ENCODE measurements at regions not wholly inside any gene's neighbourhood (a gene's known extent, or its start where the extent isn't known, plus 50 kb on each side); places are given as distances from the start of the nearest gene placed in this dataset.

DNA sequence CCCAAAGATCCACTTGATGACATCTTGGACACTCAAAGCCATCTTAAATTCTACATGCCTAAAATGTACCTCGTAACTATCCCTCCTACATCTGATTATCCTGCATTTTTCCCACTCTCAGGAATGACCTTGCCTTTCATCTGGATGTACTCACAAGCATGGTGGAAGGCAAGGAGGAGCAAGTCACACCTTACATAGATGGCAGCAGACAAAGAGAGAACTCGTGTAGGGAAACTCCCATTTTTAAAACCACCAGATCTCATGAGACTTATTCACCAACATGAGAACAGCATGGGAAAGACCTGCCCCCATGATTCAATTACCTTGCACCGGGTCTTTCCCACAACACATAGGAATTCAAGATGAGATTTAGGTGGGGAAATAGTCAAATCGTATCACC is 616.0 kb downstream of the MCTP2 start:
- Histone ChIP-seq H3K27ac (ENCODE audit: control insufficient read depth, insufficient read depth, low read length) (no peak overlapping the region), H3K4me3 (ENCODE audit: control insufficient read depth in 2 of 3, extremely low read depth in 1 of 3, insufficient read depth in 2 of 3, low read depth in 1 of 3, low read length in 3 of 3) (no peak overlapping the region), H2AFZ (ENCODE audit: control insufficient read depth, low read length) (no peak overlapping the region), H3K4me1 (ENCODE audit: control insufficient read depth, extremely low read depth, insufficient read depth, low read length) (no peaks in the 10 kb centered on the region), H3K9ac (ENCODE audit: control insufficient read depth, extremely low read depth, insufficient read depth, low read length) (no peak overlapping the region), H3K27me3 (ENCODE audit: control insufficient read depth, extremely low read depth, insufficient read depth, low read length) (no peaks in the 10 kb centered on the region), H3K9me1 (ENCODE audit: control insufficient read depth, extremely low read depth, insufficient read depth, low read length) (no peaks in the 10 kb centered on the region), H3K4me2 (ENCODE audit: control insufficient read depth, extremely low read depth, insufficient read depth, low read depth, low read length) (no peak overlapping the region), H3K9me3 (ENCODE audit: control insufficient read depth, low read depth, low read length) (no peaks in the 10 kb centered on the region), H3K36me3 (ENCODE audit: control insufficient read depth in 2 of 2, extremely low read depth in 1 of 2, insufficient read depth in 2 of 2, low read length in 2 of 2) (no peaks in the 10 kb centered on the region), H4K20me1 (ENCODE audit: control insufficient read depth, extremely low read depth, insufficient read depth, low read length) (no peaks in the 10 kb centered on the region), H3K79me2 (ENCODE audit: control insufficient read depth, insufficient read depth, low read length) (no peaks in the 10 kb centered on the region)
- TF ChIP-seq, protein P1, sequence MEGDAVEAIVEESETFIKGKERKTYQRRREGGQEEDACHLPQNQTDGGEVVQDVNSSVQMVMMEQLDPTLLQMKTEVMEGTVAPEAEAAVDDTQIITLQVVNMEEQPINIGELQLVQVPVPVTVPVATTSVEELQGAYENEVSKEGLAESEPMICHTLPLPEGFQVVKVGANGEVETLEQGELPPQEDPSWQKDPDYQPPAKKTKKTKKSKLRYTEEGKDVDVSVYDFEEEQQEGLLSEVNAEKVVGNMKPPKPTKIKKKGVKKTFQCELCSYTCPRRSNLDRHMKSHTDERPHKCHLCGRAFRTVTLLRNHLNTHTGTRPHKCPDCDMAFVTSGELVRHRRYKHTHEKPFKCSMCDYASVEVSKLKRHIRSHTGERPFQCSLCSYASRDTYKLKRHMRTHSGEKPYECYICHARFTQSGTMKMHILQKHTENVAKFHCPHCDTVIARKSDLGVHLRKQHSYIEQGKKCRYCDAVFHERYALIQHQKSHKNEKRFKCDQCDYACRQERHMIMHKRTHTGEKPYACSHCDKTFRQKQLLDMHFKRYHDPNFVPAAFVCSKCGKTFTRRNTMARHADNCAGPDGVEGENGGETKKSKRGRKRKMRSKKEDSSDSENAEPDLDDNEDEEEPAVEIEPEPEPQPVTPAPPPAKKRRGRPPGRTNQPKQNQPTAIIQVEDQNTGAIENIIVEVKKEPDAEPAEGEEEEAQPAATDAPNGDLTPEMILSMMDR (optimal IDR thresholded peaks at IDR 0.05 in 1 of 3, IDR thresholded peaks at IDR 0.05 in 1 of 3, conservative IDR thresholded peaks at IDR 0.05 in 1 of 3; ENCODE audit: extremely low read depth in 1 of 3, insufficient read depth in 2 of 3, low read length in 3 of 3): no peak
- TF ChIP-seq EZH2 (IDR thresholded peaks at IDR 0.05; ENCODE audit: low read length): no peak
- FAIRE-seq (no peak), DNase-seq (ENCODE audit: low read depth, low spot score) (no peak)
- dilution Hi-C loops (cut with MboI; ENCODE audit: extremely low pct_ligation_motif_present, low sequenced_read_pairs): no loop called here

DNA sequence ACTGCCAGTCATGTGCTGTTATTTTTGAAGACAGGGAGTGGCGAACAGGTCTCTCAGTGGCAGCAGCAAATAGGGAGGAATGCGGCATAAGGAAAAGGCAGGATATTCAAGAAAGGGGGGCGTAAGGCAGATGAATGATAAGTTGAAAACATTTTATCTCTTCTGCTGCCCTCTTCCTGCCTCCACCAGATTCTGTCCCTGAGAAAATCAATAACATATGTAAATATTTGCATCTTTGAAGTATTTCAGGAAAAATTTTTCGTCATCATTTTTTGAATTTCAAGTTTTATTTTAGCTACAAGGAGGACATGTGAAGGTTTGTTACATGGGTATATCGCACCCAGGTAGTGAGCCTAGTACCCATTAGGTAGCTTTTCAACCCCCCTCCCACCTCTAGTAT is 616.7 kb downstream of the MCTP2 start:
- H3K79me2 ChIP-seq (ENCODE audit: control insufficient read depth, insufficient read depth, low read length): no peaks in the 10 kb centered on the region
- DNase-seq (ENCODE audit: low read depth, low spot score): no peak
- H3K36me3 ChIP-seq (ENCODE audit: control insufficient read depth in 2 of 2, extremely low read depth in 1 of 2, insufficient read depth in 2 of 2, low read length in 2 of 2): no peaks in the 10 kb centered on the region
- H3K27me3 ChIP-seq (ENCODE audit: control insufficient read depth, extremely low read depth, insufficient read depth, low read length): no peaks in the 10 kb centered on the region
- no peaks in the 10 kb centered on the region for H3K4me1 ChIP-seq (ENCODE audit: control insufficient read depth, extremely low read depth, insufficient read depth, low read length)
- no peak overlapping the region for H3K4me3 ChIP-seq (ENCODE audit: control insufficient read depth in 2 of 3, extremely low read depth in 1 of 3, insufficient read depth in 2 of 3, low read depth in 1 of 3, low read length in 3 of 3)
- TF ChIP-seq, protein P1 (optimal IDR thresholded peaks at IDR 0.05 in 1 of 3, IDR thresholded peaks at IDR 0.05 in 1 of 3, conservative IDR thresholded peaks at IDR 0.05 in 1 of 3; ENCODE audit: extremely low read depth in 1 of 3, insufficient read depth in 2 of 3, low read length in 3 of 3): no peak
- no peak for TF ChIP-seq EZH2 (IDR thresholded peaks at IDR 0.05; ENCODE audit: low read length)
- H2AFZ ChIP-seq (ENCODE audit: control insufficient read depth, low read length): no peak overlapping the region
- dilution Hi-C loops (cut with MboI; ENCODE audit: extremely low pct_ligation_motif_present, low sequenced_read_pairs): no loop called here
- H4K20me1 ChIP-seq (ENCODE audit: control insufficient read depth, extremely low read depth, insufficient read depth, low read length): no peaks in the 10 kb centered on the region
- no peak overlapping the region for H3K27ac ChIP-seq (ENCODE audit: control insufficient read depth, insufficient read depth, low read length)
- H3K9ac ChIP-seq (ENCODE audit: control insufficient read depth, extremely low read depth, insufficient read depth, low read length): no peak overlapping the region
- no peaks in the 10 kb centered on the region for H3K9me3 ChIP-seq (ENCODE audit: control insufficient read depth, low read depth, low read length)
- H3K4me2 ChIP-seq (ENCODE audit: control insufficient read depth, extremely low read depth, insufficient read depth, low read depth, low read length): no peak overlapping the region
- H3K9me1 ChIP-seq (ENCODE audit: control insufficient read depth, extremely low read depth, insufficient read depth, low read length): no peaks in the 10 kb centered on the region
- FAIRE-seq: no peak

Data from keratinocyte (primary cell).